Dendritic cell treated with granulocyte-macrophage colony-stimulating factor and Interleukin-4, amounts not matched to agents 40 ng/mL and 50 ng/mL, for 4 days (primary cell): ENCODE measurements at regions not wholly inside any gene's neighbourhood (a gene's known extent, or its start where the extent isn't known, plus 50 kb on each side); places are given as distances from the start of the nearest gene placed in this dataset.
A peak's percentile ranks its signal among the peaks of the same experiment; 100 is the strongest.
"Not testable (repeated sequence)": the region's sequence is repeated elsewhere in the genome, so short reads cannot be mapped to it uniquely, and the experiment has no call there.

ENCODE experiments used
- H3K27ac Mint-ChIP-seq: one replicate; pipeline ENCODE4 v1.8.0; 2022; ENCODE audit warnings: mild to moderate bottlenecking, mixed read lengths
- H3K27me3 Mint-ChIP-seq: one replicate; pipeline ENCODE4 v1.8.0; 2022; ENCODE audit warnings: mild to moderate bottlenecking, mixed read lengths
- H3K36me3 Mint-ChIP-seq: one replicate; pipeline ENCODE4 v1.8.0; 2022; ENCODE audit warnings: low read depth, mixed read lengths
- H3K4me1 Mint-ChIP-seq: one replicate; pipeline ENCODE4 v1.8.0; 2022; ENCODE audit warnings: low read depth, mixed read lengths
- H3K4me3 Mint-ChIP-seq: one replicate; pipeline ENCODE4 v1.8.0; 2022; ENCODE audit warnings: mild to moderate bottlenecking, moderate library complexity, mixed read lengths
- H3K9me3 Mint-ChIP-seq: one replicate; pipeline ENCODE4 v1.8.0; 2022; ENCODE audit warnings: mixed read lengths
- intact Hi-C: fragments of 100-400 bp; cut with micrococcal nuclease; formaldehyde crosslinking; loops from one replicate; pipeline ENCODE4 v1.15.0; 2022

- H3K4me3 Mint-ChIP-seq, H3K4me1 Mint-ChIP-seq, intact Hi-C loops, H3K36me3 Mint-ChIP-seq, H3K27ac Mint-ChIP-seq, H3K9me3 Mint-ChIP-seq: not testable (repeated sequence)
- H3K27me3 Mint-ChIP-seq = peaks cover 11% of the 10 kb centered on the region
Observed at GRCh38 chr20:30719415-30720199, 537.9 kb upstream of the DEFB115 start.

- Mint-ChIP-seq H3K4me3 (peak overlapping the region; percentile 70), H3K27me3 (peaks cover 17% of the 10 kb centered on the region)
- intact Hi-C loops, H3K4me1 Mint-ChIP-seq, H3K9me3 Mint-ChIP-seq, H3K27ac Mint-ChIP-seq, H3K36me3 Mint-ChIP-seq: not testable (repeated sequence)
Observed at GRCh38 chr20:30723511-30723910, 534.0 kb upstream of the DEFB115 start.

- intact Hi-C loops, H3K4me1 Mint-ChIP-seq, H3K36me3 Mint-ChIP-seq, H3K27ac Mint-ChIP-seq, H3K9me3 Mint-ChIP-seq: not testable (repeated sequence)
- peak overlapping the region; percentile 70 for H3K4me3 Mint-ChIP-seq
- peaks cover 17% of the 10 kb centered on the region for H3K27me3 Mint-ChIP-seq
Observed at GRCh38 chr20:30723934-30724687, 533.4 kb upstream of the DEFB115 start.

GRCh38 chr20:30724688-30725074, 532.8 kb upstream of the DEFB115 start:
- peaks cover 17% of the 10 kb centered on the region for H3K27me3 Mint-ChIP-seq
- H3K4me3 Mint-ChIP-seq, intact Hi-C loops, H3K36me3 Mint-ChIP-seq, H3K27ac Mint-ChIP-seq, H3K4me1 Mint-ChIP-seq, H3K9me3 Mint-ChIP-seq: not testable (repeated sequence)

GRCh38 chr20:30725188-30725587, 532.3 kb upstream of the DEFB115 start:
- H3K27ac Mint-ChIP-seq = not testable (repeated sequence)

GRCh38 chr20:30728271-30728885, 529.1 kb upstream of the DEFB115 start:
- H3K36me3 Mint-ChIP-seq, H3K4me3 Mint-ChIP-seq, H3K4me1 Mint-ChIP-seq, intact Hi-C loops, H3K27ac Mint-ChIP-seq: not testable (repeated sequence)
- H3K9me3 Mint-ChIP-seq = peaks cover 30% of the 10 kb centered on the region
- H3K27me3 Mint-ChIP-seq = peaks cover 17% of the 10 kb centered on the region

More at GRCh38 chr20:30725188-30725587, 532.3 kb upstream of the DEFB115 start:
- H3K27me3 Mint-ChIP-seq = peaks cover 17% of the 10 kb centered on the region
- H3K36me3 Mint-ChIP-seq, H3K9me3 Mint-ChIP-seq, H3K4me1 Mint-ChIP-seq, H3K4me3 Mint-ChIP-seq, intact Hi-C loops: not testable (repeated sequence)
